ENCODE measurements at regions not wholly inside any gene's neighbourhood (a gene's known extent, or its start where the extent isn't known, plus 50 kb on each side); places are given as distances from the start of the nearest gene placed in this dataset.

DNA sequence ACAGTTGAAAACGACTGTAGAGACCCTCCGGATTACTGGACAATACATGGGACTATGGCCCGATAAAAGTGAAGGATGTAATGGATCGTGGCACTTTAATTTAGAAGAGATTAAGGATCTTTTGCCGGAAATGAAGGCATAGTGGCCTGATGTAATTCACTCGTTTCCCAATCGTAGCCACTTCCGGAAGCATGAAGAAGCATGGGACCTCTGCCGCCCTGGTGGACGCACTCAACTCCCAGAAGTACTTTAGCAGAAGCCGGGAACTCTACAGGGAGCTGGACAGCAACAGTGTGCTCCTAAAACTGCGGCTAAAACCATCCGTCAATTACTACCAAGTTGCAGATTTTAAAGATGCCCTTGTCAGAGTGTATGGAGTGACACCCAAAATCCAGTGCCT is 59.6 kb upstream of the NUPR2 start:
- no peak for TF ChIP-seq EZH2 (optimal IDR thresholded peaks at IDR 0.05; ENCODE audit: low read depth, low read length)
- TF ChIP-seq, protein P1, sequence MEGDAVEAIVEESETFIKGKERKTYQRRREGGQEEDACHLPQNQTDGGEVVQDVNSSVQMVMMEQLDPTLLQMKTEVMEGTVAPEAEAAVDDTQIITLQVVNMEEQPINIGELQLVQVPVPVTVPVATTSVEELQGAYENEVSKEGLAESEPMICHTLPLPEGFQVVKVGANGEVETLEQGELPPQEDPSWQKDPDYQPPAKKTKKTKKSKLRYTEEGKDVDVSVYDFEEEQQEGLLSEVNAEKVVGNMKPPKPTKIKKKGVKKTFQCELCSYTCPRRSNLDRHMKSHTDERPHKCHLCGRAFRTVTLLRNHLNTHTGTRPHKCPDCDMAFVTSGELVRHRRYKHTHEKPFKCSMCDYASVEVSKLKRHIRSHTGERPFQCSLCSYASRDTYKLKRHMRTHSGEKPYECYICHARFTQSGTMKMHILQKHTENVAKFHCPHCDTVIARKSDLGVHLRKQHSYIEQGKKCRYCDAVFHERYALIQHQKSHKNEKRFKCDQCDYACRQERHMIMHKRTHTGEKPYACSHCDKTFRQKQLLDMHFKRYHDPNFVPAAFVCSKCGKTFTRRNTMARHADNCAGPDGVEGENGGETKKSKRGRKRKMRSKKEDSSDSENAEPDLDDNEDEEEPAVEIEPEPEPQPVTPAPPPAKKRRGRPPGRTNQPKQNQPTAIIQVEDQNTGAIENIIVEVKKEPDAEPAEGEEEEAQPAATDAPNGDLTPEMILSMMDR (IDR thresholded peaks at IDR 0.05; ENCODE audit: low read length) = no peak

Data from MM.1S (cell line).